KG1 (cell line): ENCODE measurements at regions not wholly inside any gene's neighbourhood (a gene's known extent, or its start where the extent isn't known, plus 50 kb on each side); places are given as distances from the start of the nearest gene placed in this dataset.

ENCODE experiments used
- DNase-seq: peaks from one replicate; lab custom pipeline; 2025; lab: John Stamatoyannopoulos, UW

DNA sequence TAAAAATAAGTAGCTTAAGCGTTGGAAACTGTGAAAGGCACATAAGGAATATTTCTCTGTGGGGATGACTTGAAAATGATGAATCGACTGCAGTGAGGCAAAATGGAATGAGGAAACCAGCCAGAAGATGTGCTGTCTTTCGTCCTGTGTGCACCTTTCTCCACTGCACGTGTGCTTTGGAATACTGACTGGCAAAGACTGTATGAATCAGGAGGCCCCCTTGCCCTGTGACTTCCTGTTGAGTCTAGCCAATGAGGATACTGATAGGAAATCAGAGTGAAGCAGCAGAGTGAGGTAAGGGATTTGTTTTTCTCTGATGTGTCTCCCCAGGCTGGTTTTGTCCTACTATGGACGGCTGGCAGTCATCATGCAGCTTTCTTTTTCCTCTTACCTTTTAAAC is 118.2 kb upstream of the ADGRL4 start:
- DNase-seq: no peak

DNA sequence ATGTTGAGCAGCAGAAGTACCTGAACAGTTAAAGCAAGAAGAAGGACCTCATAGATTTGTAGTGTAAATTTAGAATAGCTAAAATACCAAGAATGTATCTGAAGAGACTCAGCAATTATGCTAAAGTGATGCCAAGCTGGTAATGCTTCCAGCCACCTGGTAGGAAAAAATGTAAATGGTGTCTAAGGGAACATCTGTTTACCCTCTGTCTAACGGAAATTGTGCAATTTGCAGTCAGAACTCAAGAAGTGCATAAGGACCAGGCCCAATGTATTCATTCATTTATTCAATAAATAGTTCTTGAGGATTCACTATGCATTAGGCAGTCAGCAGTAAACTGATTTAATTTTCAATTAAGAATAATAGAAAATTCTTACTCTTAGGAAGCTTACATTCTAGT is 116.0 kb upstream of the ADGRL4 start:
- no peak for DNase-seq

DNA sequence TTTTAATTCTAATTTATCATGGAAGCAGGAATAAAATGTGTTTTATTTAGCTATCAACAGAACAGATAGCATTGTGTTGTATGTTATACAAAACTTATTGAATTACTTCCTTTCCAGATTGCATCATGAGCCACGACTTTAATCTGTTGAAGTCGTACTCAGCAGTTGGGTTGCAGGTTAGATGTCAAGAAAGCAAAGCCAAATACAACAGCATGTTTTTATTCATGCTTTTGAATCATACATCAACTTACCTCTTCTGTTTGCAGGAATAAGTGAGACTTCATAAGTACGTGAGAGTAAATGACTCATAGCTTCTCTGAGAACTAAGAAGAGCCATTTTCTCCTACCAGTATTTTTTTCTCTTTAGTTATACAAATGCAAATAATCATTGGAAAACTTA is 110.8 kb upstream of the ADGRL4 start:
- DNase-seq: no peak

DNA sequence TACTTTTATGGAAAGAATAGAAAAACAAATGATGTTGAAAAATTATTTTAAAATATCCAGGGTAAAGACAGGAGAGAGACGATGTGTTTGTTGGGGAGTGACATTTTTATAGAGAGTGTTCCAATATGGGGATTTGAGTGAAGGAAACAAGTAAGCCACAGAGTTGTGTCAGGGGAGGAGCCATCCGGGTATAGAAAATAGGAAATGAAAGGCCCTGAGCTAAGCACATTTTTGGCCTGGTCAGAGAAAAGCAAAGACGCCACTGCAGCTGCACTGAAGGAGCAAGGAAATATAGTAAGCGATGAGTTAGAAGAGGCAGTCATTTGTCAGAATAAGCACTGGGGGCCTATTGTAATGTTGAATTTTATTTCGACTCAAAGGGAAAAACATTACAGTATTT is 107.3 kb upstream of the ADGRL4 start:
- DNase-seq: no peak

DNA sequence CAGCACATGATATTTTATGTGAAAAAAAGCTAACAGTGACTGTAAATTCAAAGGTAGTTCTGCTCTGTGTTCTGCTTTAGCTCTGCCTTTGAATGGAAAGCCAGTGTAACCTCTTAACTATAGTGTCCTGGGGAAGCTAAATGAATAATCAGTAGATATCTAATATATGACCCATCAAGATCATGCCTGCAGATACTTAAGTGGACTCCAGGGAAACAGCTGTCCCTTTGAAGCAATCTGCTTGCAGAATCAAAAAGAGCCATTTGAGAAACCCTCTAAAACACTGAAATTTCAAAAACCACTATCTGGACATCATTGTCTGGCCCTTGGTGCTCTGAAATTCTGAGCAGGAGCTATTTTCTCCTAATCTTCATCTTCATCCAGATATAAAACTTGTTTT is 104.2 kb upstream of the ADGRL4 start:
- no peak for DNase-seq

DNA sequence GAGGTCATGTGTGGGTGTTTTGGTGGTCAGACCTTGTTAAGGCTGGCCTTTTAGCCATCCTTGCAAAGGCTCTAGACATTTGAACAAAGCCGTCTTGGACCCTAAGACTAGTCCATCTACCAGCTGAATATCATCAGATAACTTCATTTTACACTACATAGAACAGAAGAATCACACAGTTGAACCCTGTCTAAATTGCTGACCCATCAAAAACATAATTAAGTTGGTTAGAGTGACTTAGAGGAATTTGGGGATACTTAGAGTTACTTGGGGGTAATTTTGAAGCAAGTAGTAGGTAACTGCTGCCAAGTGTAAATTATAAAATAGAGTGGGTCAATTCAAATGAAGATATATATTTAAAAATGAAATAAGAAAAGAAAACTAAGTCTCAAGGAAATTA is 102.9 kb upstream of the ADGRL4 start:
- no peak for DNase-seq

DNA sequence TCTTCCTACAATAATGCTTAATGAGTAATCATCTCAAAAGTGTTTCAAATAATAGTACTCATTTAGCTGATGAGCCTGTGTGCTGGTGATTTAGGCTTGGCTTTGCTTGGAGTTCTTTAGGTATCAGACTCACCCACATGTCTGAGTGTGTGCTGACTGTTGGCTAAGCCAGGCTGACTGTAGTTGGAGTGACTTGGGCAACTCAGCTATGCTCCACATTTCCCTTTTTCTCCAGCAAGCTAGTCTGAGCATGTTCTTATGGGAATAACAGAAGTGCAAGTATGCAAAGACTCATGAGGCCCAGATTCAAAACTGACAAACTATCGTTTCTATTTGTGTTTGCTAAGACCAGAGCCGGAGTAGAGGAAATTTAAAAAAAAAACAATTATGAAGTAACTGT is 99.0 kb upstream of the ADGRL4 start:
- DNase-seq: no peak

DNA sequence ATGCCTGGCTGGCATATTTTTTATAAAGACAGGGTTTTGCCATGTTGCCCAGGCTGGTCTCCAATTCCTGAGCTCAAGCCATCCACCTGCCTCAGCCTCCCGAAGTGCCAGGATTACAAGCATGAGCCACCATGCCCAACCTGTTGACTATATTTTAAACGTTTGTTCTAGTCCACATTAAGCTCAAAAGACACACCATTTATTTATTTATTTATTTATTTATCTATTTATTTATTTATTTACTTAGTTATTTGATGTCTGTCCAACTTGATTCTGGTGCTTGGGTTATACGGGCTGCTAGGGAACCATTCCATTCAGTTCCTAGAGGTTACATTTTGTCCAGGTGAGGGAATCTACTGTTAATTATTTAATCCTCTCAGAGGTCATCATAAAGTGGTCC is 98.1 kb upstream of the ADGRL4 start:
- no peak for DNase-seq

DNA sequence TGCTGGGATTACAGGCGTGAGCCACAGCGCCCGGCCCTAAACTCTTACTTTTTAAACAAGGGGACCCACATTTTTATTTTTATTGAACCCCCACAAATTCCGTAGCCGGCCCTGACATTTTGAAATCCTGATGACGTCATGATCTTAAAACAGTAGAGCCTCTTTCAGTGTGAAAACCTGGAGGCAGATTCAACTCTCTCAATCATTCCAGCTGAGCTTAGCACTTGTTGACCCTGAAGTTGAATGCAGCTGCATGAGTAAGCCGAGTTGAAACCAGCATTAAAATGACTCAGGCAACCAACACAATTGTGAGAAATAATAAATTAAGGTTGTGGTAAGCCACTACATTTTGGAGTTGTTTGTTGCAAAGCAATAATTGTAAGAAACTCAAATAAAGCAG is 93.9 kb upstream of the ADGRL4 start:
- DNase-seq: no peak

DNA sequence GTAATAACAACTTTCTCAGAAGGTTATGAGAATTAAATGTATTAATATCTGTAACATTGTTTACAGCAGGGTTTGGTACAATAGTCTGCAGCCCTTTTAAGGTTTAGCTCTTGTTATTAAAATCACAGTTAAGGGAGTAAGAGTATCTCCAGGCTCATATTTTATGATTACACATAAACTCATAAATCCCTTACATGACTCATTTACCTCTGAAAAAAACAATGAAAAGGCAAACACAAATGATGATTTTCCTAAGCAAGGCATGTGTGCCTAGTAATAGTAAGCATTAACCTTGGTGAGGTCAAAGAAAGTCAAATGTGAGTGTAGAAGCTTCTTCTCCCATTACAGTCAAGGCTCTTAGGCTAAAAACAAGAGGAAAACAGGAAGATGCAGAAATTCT is 84.5 kb upstream of the ADGRL4 start:
- DNase-seq: no peak

DNA sequence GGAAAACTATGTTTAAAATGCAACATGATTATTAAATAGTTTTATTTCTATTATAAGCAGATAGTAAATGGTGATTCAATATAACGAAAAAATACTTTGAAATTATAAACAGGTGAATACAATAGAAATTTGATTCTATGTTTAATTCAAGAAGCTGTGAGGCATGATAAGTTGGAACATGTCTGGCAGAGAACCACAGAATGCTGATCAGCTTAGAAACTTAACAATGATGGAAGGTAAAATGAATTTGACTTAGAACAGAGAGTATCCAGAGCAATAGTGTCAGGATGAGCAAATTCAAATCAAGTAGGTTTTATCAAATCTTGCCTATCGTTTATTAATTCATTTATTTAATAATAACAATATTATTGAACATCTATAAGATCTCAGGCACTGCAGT is 83.4 kb upstream of the ADGRL4 start:
- DNase-seq: no peak

DNA sequence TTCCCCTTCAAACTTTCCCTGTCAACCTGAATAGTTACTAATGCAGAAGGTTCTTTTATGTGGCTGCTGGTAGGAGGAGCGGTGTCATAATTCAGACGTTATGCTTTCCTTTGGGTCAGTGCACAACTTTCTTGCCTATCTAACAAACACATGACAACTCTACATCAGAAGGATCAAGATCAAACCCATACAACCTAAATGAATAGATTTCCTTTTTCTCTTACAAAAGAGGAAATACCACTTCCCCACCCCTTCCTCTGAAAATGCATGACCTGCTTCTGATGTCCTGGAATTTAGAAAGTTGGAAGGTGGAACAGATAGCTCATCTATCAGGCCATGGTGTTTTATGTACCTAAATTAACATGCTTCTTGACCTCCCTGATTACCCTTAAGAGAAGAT is 75.7 kb upstream of the ADGRL4 start:
- DNase-seq: no peak

DNA sequence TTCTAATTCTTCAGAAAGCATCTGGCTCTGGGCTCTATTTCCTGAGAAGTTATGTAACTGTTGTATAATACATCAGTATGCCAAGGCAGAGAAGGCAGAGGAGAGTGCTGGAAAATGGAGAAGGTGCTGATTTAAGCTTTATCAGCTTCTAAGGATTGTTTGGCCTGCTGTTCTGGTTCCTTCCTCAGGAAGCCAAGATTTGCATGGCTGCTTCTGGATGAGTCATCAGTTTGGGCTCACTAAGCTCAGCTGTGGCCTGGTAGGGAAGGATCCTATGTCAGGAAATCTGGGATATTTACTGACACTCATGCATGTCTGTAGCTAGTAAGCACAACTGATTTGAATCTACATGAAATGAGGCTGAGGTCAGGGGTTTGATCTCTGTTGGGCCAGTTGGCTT is 73.2 kb upstream of the ADGRL4 start:
- no peak for DNase-seq

DNA sequence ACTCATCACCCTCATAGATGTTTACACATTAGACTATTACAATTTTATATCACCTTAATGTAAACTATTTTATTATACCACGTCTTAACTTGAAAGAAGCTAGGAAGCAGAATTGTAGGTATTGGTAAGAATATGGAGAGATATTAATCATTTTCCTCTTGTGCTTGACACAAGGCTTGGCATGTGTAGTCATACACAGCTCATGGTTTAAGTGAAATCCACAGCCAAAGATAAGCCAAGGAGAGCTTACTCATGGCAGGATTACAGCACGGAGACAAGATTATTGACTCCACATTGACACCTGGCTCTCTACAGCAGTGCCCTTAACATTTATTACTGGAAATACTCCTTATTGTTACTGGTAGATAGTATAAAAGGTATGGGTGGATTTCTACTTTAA is 68.4 kb upstream of the ADGRL4 start:
- DNase-seq: no peak

DNA sequence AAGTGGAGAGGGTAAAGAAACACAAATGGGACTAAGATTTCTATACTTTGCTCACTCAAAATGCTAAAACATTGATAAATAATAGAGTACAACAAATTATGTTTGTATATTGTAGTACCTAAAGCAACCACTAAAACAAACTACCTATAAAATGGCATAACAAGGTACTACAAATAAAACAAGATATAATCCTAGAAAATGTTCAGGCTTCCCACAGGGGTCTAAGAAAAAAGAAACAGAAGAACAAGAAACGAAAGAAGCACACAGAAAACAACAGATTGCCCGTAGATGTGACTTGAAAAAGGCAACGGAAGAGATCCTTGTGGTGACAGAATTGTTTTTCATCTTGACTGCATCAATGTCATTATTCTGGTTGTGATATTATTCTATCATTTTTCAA is 63.3 kb upstream of the ADGRL4 start:
- no peak for DNase-seq

DNA sequence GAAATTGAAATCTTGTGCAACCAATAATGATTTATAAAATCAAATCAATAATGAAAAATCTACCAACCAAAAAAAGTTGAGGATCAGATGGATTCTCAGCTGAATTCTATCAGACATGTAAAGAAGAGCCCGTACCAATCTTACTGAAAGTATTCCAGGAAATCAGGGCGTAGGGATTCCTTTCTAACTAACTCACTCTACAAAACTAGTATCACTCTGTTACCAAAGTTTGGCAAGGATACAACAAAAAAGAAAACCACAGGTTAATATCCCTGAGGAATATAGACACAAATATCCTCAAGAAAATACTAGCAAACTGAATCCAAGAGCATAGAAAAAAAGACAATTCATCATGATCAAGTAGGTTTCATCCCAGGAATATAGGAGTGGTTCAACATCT is 52.8 kb upstream of the ADGRL4 start:
- no peak for DNase-seq
